ENCODE measurements at regions not wholly inside any gene's neighbourhood (a gene's known extent, or its start where the extent isn't known, plus 50 kb on each side); places are given as distances from the start of the nearest gene placed in this dataset.

- Histone ChIP-seq H3K9ac (ENCODE audit: insufficient read length, low read depth) (no peak overlapping the region), H3K4me3 (ENCODE audit: insufficient read length, low read depth) (no peak overlapping the region), H3K36me3 (ENCODE audit: insufficient read depth, insufficient read length, low read length) (no peaks in the 10 kb centered on the region), H3K4me1 (ENCODE audit: insufficient read depth, insufficient read length) (no peaks in the 10 kb centered on the region), H3K9me3 (ENCODE audit: insufficient read depth, low read length) (no peaks in the 10 kb centered on the region), H3K27me3 (ENCODE audit: insufficient read depth, insufficient read length) (peaks cover 3% of the 10 kb centered on the region)
- TF ChIP-seq ZNF274 (IDR thresholded peaks at IDR 0.05; ENCODE audit: low read depth, low read length) (no peak), YY1 (IDR thresholded peaks at IDR 0.05; ENCODE audit: insufficient read depth, insufficient read length) (no peak), SUZ12 (IDR thresholded peaks at IDR 0.05; ENCODE audit: extremely low read depth, insufficient read depth, insufficient read length) (no peak)
- DNase-seq (ENCODE audit: low read depth, low spot score), result no peak
Measured at GRCh38 chr20:63132131-63132714, 83.7 kb downstream of the YTHDF1 start.

- Histone ChIP-seq H3K9me3 (ENCODE audit: insufficient read depth, low read length) (no peaks in the 10 kb centered on the region), H3K4me3 (ENCODE audit: insufficient read length, low read depth) (no peak overlapping the region), H3K4me1 (ENCODE audit: insufficient read depth, insufficient read length) (no peaks in the 10 kb centered on the region), H3K9ac (ENCODE audit: insufficient read length, low read depth) (no peak overlapping the region), H3K27me3 (ENCODE audit: insufficient read depth, insufficient read length) (peaks cover 3% of the 10 kb centered on the region), H3K36me3 (ENCODE audit: insufficient read depth, insufficient read length, low read length) (no peaks in the 10 kb centered on the region)
- DNase-seq (ENCODE audit: low read depth, low spot score), result no peak
- no peak for TF ChIP-seq YY1 (IDR thresholded peaks at IDR 0.05; ENCODE audit: insufficient read depth, insufficient read length)
- no peak for TF ChIP-seq SUZ12 (IDR thresholded peaks at IDR 0.05; ENCODE audit: extremely low read depth, insufficient read depth, insufficient read length)
- no peak for TF ChIP-seq ZNF274 (IDR thresholded peaks at IDR 0.05; ENCODE audit: low read depth, low read length)
Measured at GRCh38 chr20:63130658-63131577, 85.0 kb downstream of the YTHDF1 start.

- Histone ChIP-seq H3K4me3 (ENCODE audit: insufficient read length, low read depth) (no peak overlapping the region), H3K36me3 (ENCODE audit: insufficient read depth, insufficient read length, low read length) (no peaks in the 10 kb centered on the region), H3K27me3 (ENCODE audit: insufficient read depth, insufficient read length) (peaks cover 3% of the 10 kb centered on the region), H3K9ac (ENCODE audit: insufficient read length, low read depth) (no peak overlapping the region), H3K4me1 (ENCODE audit: insufficient read depth, insufficient read length) (no peaks in the 10 kb centered on the region), H3K9me3 (ENCODE audit: insufficient read depth, low read length) (no peaks in the 10 kb centered on the region)
- no peak for TF ChIP-seq YY1 (IDR thresholded peaks at IDR 0.05; ENCODE audit: insufficient read depth, insufficient read length)
- TF ChIP-seq SUZ12 (IDR thresholded peaks at IDR 0.05; ENCODE audit: extremely low read depth, insufficient read depth, insufficient read length), result no peak
- no peak for TF ChIP-seq ZNF274 (IDR thresholded peaks at IDR 0.05; ENCODE audit: low read depth, low read length)
- DNase-seq (ENCODE audit: low read depth, low spot score), result no peak
Measured at GRCh38 chr20:63129991-63130657, 85.8 kb downstream of the YTHDF1 start.

- H3K9me3 ChIP-seq (ENCODE audit: insufficient read depth, low read length), result no peaks in the 10 kb centered on the region
- no peak for DNase-seq (ENCODE audit: low read depth, low spot score)
- no peak overlapping the region for H3K4me3 ChIP-seq (ENCODE audit: insufficient read length, low read depth)
- peaks cover 3% of the 10 kb centered on the region for H3K27me3 ChIP-seq (ENCODE audit: insufficient read depth, insufficient read length)
- TF ChIP-seq SUZ12 (IDR thresholded peaks at IDR 0.05; ENCODE audit: extremely low read depth, insufficient read depth, insufficient read length), result no peak
- no peak for TF ChIP-seq YY1 (IDR thresholded peaks at IDR 0.05; ENCODE audit: insufficient read depth, insufficient read length)
- no peak for TF ChIP-seq ZNF274 (IDR thresholded peaks at IDR 0.05; ENCODE audit: low read depth, low read length)
- no peak overlapping the region for H3K9ac ChIP-seq (ENCODE audit: insufficient read length, low read depth)
- H3K36me3 ChIP-seq (ENCODE audit: insufficient read depth, insufficient read length, low read length), result no peaks in the 10 kb centered on the region
- no peaks in the 10 kb centered on the region for H3K4me1 ChIP-seq (ENCODE audit: insufficient read depth, insufficient read length)
Measured at GRCh38 chr20:63129376-63129965, 86.5 kb downstream of the YTHDF1 start.

GRCh38 chr20:63128956-63129355 lies 87.0 kb downstream of the YTHDF1 start:
- H3K9me3 ChIP-seq (ENCODE audit: insufficient read depth, low read length), result no peaks in the 10 kb centered on the region
- H3K9ac ChIP-seq (ENCODE audit: insufficient read length, low read depth), result no peak overlapping the region
- H3K4me1 ChIP-seq (ENCODE audit: insufficient read depth, insufficient read length), result no peaks in the 10 kb centered on the region
- DNase-seq (ENCODE audit: low read depth, low spot score), result no peak
- no peak overlapping the region for H3K4me3 ChIP-seq (ENCODE audit: insufficient read length, low read depth)
- no peaks in the 10 kb centered on the region for H3K36me3 ChIP-seq (ENCODE audit: insufficient read depth, insufficient read length, low read length)
- TF ChIP-seq SUZ12 (IDR thresholded peaks at IDR 0.05; ENCODE audit: extremely low read depth, insufficient read depth, insufficient read length) (no peak), ZNF274 (IDR thresholded peaks at IDR 0.05; ENCODE audit: low read depth, low read length) (no peak), YY1 (IDR thresholded peaks at IDR 0.05; ENCODE audit: insufficient read depth, insufficient read length) (no peak)
- H3K27me3 ChIP-seq (ENCODE audit: insufficient read depth, insufficient read length), result peaks cover 3% of the 10 kb centered on the region

GRCh38 chr20:63128367-63128766 lies 87.6 kb downstream of the YTHDF1 start:
- no peak for DNase-seq (ENCODE audit: low read depth, low spot score)
- H3K4me1 ChIP-seq (ENCODE audit: insufficient read depth, insufficient read length), result no peaks in the 10 kb centered on the region
- H3K9ac ChIP-seq (ENCODE audit: insufficient read length, low read depth), result no peak overlapping the region
- H3K4me3 ChIP-seq (ENCODE audit: insufficient read length, low read depth), result no peak overlapping the region
- peaks cover 2% of the 10 kb centered on the region; the same call in 1 of the 2 replicates for H3K9me3 ChIP-seq (ENCODE audit: insufficient read depth, low read length)
- TF ChIP-seq YY1 (IDR thresholded peaks at IDR 0.05; ENCODE audit: insufficient read depth, insufficient read length) (no peak), ZNF274 (IDR thresholded peaks at IDR 0.05; ENCODE audit: low read depth, low read length) (no peak), SUZ12 (IDR thresholded peaks at IDR 0.05; ENCODE audit: extremely low read depth, insufficient read depth, insufficient read length) (no peak)
- no peaks in the 10 kb centered on the region for H3K36me3 ChIP-seq (ENCODE audit: insufficient read depth, insufficient read length, low read length)
- H3K27me3 ChIP-seq (ENCODE audit: insufficient read depth, insufficient read length), result peaks cover 3% of the 10 kb centered on the region

Data from NT2/D1 (cell line).